WTC11 (cell line): ENCODE measurements at regions not wholly inside any gene's neighbourhood (a gene's known extent, or its start where the extent isn't known, plus 50 kb on each side); places are given as distances from the start of the nearest gene placed in this dataset.
"Not testable (repeated sequence)": the region's sequence is repeated elsewhere in the genome, so short reads cannot be mapped to it uniquely, and the experiment has no call there.

ENCODE experiments used
- ATAC-seq: fragments of 200-7000 bp; cut with Tn5 transposase; 2 replicates; pipeline ENCODE4 v1.10.0; 2021; ENCODE audit warnings: mild to moderate bottlenecking, moderate library complexity
- CTCF ChIA-PET: fragments of 300-600 bp; sonication (Branson Sonifier 250); formaldehyde crosslinking; loops from one replicate; lab custom pipeline; 2021; ENCODE audit warnings: antibody characterized with exemption; lab: Charles Lee
- POLR2A ChIA-PET: fragments of 350-600 bp; sonication (Branson Sonifier 250); formaldehyde crosslinking; loops from one replicate; lab custom pipeline; 2021; ENCODE audit warnings: antibody characterized with exemption; lab: Charles Lee
- DNase-seq: peaks from one replicate; pipeline ENCODE4 v3.0.0; 2021; ENCODE audit warnings: low spot score
- H3K27ac Mint-ChIP-seq: 2 replicates; pipeline ENCODE4 v1.8.0; 2021; ENCODE audit warnings: mixed read lengths
- H3K27me3 Mint-ChIP-seq: 2 replicates; pipeline ENCODE4 v1.8.0; 2021; ENCODE audit warnings: low read depth, mild to moderate bottlenecking, moderate library complexity, mixed read lengths
- H3K36me3 Mint-ChIP-seq: 2 replicates; pipeline ENCODE4 v1.8.0; 2021; ENCODE audit warnings: mixed read lengths
- H3K4me1 Mint-ChIP-seq: 2 replicates; pipeline ENCODE4 v1.8.0; 2022; ENCODE audit warnings: mixed read lengths
- H3K4me3 Mint-ChIP-seq: 2 replicates; pipeline ENCODE4 v1.8.0; 2021; ENCODE audit warnings: mild to moderate bottlenecking, moderate library complexity, mixed read lengths
- H3K9me3 Mint-ChIP-seq: 2 replicates; pipeline ENCODE4 v1.8.0; 2021; ENCODE audit warnings: mixed read lengths
- CREB1 ChIP-seq: sonication (generic); formaldehyde crosslinking; IDR thresholded peaks from 2 replicates; pipeline ENCODE4 v1.8.0; 2023; ENCODE audit warnings: mild to moderate bottlenecking, missing genetic modification reagents
- EMX1 ChIP-seq: fragments of 250-450 bp; sonication (Bioruptor Pico); IDR thresholded peaks from 2 replicates; pipeline ENCODE4 v1.8.0; 2021; ENCODE audit warnings: mild to moderate bottlenecking
- FOXJ3 ChIP-seq: sonication (generic); formaldehyde crosslinking; IDR thresholded peaks from 2 replicates; pipeline ENCODE4 v1.9.0; 2021; ENCODE audit warnings: missing genetic modification reagents, mild to moderate bottlenecking, borderline replicate concordance
- HMGA2 ChIP-seq: fragments of 250-450 bp; sonication (Bioruptor Pico); IDR thresholded peaks from 2 replicates; pipeline ENCODE4 v1.4.0; 2021; ENCODE audit warnings: mild to moderate bottlenecking, moderate library complexity
- IRF2 ChIP-seq: sonication (generic); formaldehyde crosslinking; IDR thresholded peaks from 2 replicates; pipeline ENCODE4 v1.8.0; 2022; ENCODE audit warnings: low read depth, missing genetic modification reagents, borderline replicate concordance
- JAZF1 ChIP-seq: fragments of 250-450 bp; sonication (Bioruptor Pico); IDR thresholded peaks from 2 replicates; pipeline ENCODE4 v1.9.0; 2021; ENCODE audit warnings: moderate library complexity, mild to moderate bottlenecking, inconsistent platforms
- NFATC4 ChIP-seq: fragments of 250-450 bp; sonication (Bioruptor Pico); IDR thresholded peaks from 2 replicates; pipeline ENCODE4 v1.9.0; 2021; ENCODE audit warnings: mild to moderate bottlenecking
- NFYB ChIP-seq: sonication (generic); formaldehyde crosslinking; conservative IDR thresholded peaks from 2 replicates; pipeline ENCODE4 v1.8.0; 2022; ENCODE audit warnings: low read depth, missing genetic modification reagents
- NR2C2 ChIP-seq: sonication (generic); formaldehyde crosslinking; IDR thresholded peaks from 2 replicates; pipeline ENCODE4 v1.8.0; 2022; ENCODE audit warnings: mild to moderate bottlenecking, missing genetic modification reagents
- PRDM15 ChIP-seq: sonication (generic); formaldehyde crosslinking; IDR thresholded peaks from 2 replicates; pipeline ENCODE4 v1.8.0; 2022; ENCODE audit warnings: missing genetic modification reagents
- SP1 ChIP-seq: sonication (generic); formaldehyde crosslinking; conservative IDR thresholded peaks from 2 replicates; pipeline ENCODE4 v1.8.1; 2022; ENCODE audit warnings: missing genetic modification reagents
- TCF7 ChIP-seq: sonication (generic); formaldehyde crosslinking; IDR thresholded peaks from 2 replicates; pipeline ENCODE4 v1.8.0; 2022; ENCODE audit warnings: mild to moderate bottlenecking, low read depth, missing genetic modification reagents, moderate library complexity
- ZBTB21 ChIP-seq: sonication (generic); formaldehyde crosslinking; IDR thresholded peaks from 2 replicates; pipeline ENCODE4 v1.8.1; 2023; ENCODE audit warnings: mild to moderate bottlenecking, missing genetic modification reagents, borderline replicate concordance
- ZNF317 ChIP-seq: sonication (generic); formaldehyde crosslinking; IDR thresholded peaks from 2 replicates; pipeline ENCODE4 v1.8.1; 2023; ENCODE audit warnings: low read depth, mild to moderate bottlenecking, moderate library complexity, missing genetic modification reagents, borderline replicate concordance
- ZNF396 ChIP-seq: fragments of 250-450 bp; sonication (Bioruptor Pico); IDR thresholded peaks from 2 replicates; pipeline ENCODE4 v1.8.0; 2021; ENCODE audit warnings: mild to moderate bottlenecking, moderate library complexity, borderline replicate concordance
- TF ChIP-seq, protein P1 (sequence below): fragments of 250-450 bp; sonication (Bioruptor Pico); IDR thresholded peaks from 2 replicates; pipeline ENCODE4 v1.9.0; 2021; ENCODE audit warnings: mild to moderate bottlenecking
- TF ChIP-seq, protein P2 (sequence below): fragments of 200-600 bp; IDR thresholded peaks from 2 replicates; pipeline ENCODE4 v1.8.0; 2022; ENCODE audit warnings: antibody characterized with exemption

GRCh38 chr3:191740712-191741111, 279.7 kb downstream of the PYDC2 start (continued):
- TF ChIP-seq, protein P1, sequence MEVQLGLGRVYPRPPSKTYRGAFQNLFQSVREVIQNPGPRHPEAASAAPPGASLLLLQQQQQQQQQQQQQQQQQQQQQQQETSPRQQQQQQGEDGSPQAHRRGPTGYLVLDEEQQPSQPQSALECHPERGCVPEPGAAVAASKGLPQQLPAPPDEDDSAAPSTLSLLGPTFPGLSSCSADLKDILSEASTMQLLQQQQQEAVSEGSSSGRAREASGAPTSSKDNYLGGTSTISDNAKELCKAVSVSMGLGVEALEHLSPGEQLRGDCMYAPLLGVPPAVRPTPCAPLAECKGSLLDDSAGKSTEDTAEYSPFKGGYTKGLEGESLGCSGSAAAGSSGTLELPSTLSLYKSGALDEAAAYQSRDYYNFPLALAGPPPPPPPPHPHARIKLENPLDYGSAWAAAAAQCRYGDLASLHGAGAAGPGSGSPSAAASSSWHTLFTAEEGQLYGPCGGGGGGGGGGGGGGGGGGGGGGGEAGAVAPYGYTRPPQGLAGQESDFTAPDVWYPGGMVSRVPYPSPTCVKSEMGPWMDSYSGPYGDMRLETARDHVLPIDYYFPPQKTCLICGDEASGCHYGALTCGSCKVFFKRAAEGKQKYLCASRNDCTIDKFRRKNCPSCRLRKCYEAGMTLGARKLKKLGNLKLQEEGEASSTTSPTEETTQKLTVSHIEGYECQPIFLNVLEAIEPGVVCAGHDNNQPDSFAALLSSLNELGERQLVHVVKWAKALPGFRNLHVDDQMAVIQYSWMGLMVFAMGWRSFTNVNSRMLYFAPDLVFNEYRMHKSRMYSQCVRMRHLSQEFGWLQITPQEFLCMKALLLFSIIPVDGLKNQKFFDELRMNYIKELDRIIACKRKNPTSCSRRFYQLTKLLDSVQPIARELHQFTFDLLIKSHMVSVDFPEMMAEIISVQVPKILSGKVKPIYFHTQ, result no peak
- no peak for TF ChIP-seq EMX1 (CRISPR knock-in tag)
- no peak for TF ChIP-seq HMGA2 (CRISPR knock-in tag)
- TF ChIP-seq JAZF1 (CRISPR knock-in tag), result no peak

DNA sequence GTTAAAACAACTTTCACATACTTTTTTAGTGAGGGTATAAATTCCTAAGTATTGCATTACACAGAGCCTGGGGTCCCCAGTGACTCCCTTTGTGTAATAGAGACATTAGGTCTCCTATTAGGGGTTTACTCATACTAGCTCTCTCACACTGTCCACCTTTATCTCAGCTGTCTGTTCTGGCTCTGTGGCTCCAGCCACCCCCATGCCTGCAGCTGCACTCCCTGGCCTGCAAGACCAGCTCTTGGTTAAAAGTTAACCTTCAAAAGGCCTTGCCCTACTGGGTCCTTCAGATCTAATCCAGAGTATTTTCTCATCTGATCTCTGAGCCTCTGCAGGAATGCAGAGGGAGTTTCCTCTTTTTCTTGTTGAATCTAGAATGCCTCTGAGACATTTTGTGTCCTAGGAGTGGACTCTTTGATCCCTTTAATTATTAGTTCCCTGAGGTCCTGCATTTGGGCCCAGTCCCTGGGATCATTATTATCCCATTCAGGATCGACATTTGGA, 280.9 kb downstream of the PYDC2 start:
- H3K27me3 Mint-ChIP-seq, POLR2A ChIA-PET, CTCF ChIA-PET, H3K4me3 Mint-ChIP-seq, H3K27ac Mint-ChIP-seq, DNase-seq, ATAC-seq: not testable (repeated sequence)
- Mint-ChIP-seq H3K36me3 (peaks cover 27% of the 10 kb centered on the region), H3K9me3 (peaks cover 35% of the 10 kb centered on the region), H3K4me1 (peaks cover 11% of the 10 kb centered on the region)

GRCh38 chr3:191743283-191743682, 282.3 kb downstream of the PYDC2 start:
- peaks cover 25% of the 10 kb centered on the region for H3K36me3 Mint-ChIP-seq
- DNase-seq (no peak), ATAC-seq (no peak)
- peaks cover 15% of the 10 kb centered on the region for H3K4me1 Mint-ChIP-seq
- no peak overlapping the region for H3K4me3 Mint-ChIP-seq
- TF ChIP-seq, protein P2, sequence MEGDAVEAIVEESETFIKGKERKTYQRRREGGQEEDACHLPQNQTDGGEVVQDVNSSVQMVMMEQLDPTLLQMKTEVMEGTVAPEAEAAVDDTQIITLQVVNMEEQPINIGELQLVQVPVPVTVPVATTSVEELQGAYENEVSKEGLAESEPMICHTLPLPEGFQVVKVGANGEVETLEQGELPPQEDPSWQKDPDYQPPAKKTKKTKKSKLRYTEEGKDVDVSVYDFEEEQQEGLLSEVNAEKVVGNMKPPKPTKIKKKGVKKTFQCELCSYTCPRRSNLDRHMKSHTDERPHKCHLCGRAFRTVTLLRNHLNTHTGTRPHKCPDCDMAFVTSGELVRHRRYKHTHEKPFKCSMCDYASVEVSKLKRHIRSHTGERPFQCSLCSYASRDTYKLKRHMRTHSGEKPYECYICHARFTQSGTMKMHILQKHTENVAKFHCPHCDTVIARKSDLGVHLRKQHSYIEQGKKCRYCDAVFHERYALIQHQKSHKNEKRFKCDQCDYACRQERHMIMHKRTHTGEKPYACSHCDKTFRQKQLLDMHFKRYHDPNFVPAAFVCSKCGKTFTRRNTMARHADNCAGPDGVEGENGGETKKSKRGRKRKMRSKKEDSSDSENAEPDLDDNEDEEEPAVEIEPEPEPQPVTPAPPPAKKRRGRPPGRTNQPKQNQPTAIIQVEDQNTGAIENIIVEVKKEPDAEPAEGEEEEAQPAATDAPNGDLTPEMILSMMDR, result no peak
- TF ChIP-seq NFATC4 (no peak), ZNF396 (CRISPR knock-in tag) (no peak), SP1 (CRISPR knock-in tag) (no peak), FOXJ3 (CRISPR knock-in tag) (no peak), PRDM15 (CRISPR knock-in tag) (no peak), TCF7 (CRISPR knock-in tag) (no peak), NFYB (CRISPR knock-in tag) (no peak), ZBTB21 (no peak), ZNF317 (CRISPR knock-in tag) (no peak), EMX1 (CRISPR knock-in tag) (no peak), NR2C2 (CRISPR knock-in tag) (no peak), IRF2 (CRISPR knock-in tag) (no peak), CREB1 (CRISPR knock-in tag) (no peak)
- H3K27me3 Mint-ChIP-seq, result no peaks in the 10 kb centered on the region
- H3K9me3 Mint-ChIP-seq, result peaks cover 32% of the 10 kb centered on the region
- ChIA-PET CTCF (interaction anchor here (0.7 kb wide), 1 partner anchor 25 kb away, joined by 3 read pairs; no protein-coding TSS in a partner anchor), POLR2A (no interaction called here)
- peak overlapping the region; percentile 13; the same call in 1 of the 2 replicates for H3K27ac Mint-ChIP-seq
